Breast epithelium (tissue), 4 donors: ENCODE measurements at regions not wholly inside any gene's neighbourhood (a gene's known extent, or its start where the extent isn't known, plus 50 kb on each side); places are given as distances from the start of the nearest gene placed in this dataset.

Experiments used
- DNase-seq, 2 donors: peaks; one replicate each; pipeline ENCODE4 v3.0.0-alpha.2; 2019; ENCODE audit warnings: low spot score in 2 of 2
- H3K27ac ChIP-seq, 2 donors: fragments of 200-600 bp; sonication (generic) in 1 of 2; one replicate each; pipeline ENCODE4 v1.5.1; 2016 to 2019; ENCODE audit warnings: mild to moderate bottlenecking in 1 of 2
- H3K27me3 ChIP-seq, 2 donors: fragments of 200-600 bp; sonication (generic) in 1 of 2; one replicate each; pipeline versions ENCODE4 v1.5.1 to v1.6.0; 2017 to 2019; ENCODE audit warnings: control low read depth in 1 of 2, mild to moderate bottlenecking in 1 of 2
- H3K36me3 ChIP-seq: fragments of 200-600 bp; one replicate; pipeline ENCODE4 v1.5.1; 2019
- H3K4me1 ChIP-seq, 2 donors: fragments of 200-600 bp; sonication (generic); one replicate each; pipeline ENCODE4 v1.5.1; 2016 to 2019; ENCODE audit warnings: control low read depth in 1 of 2
- H3K4me3 ChIP-seq, 3 donors: fragments of 200-600 bp; sonication (generic); 1 replicate in 2 of 3; 2 replicates in 1 of 3; pipeline ENCODE4 v1.5.1; 2016 to 2019; ENCODE audit warnings: mild to moderate bottlenecking in 3 of 3, moderate library complexity in 2 of 3
- H3K9me3 ChIP-seq, 2 donors: fragments of 200-600 bp; sonication (generic) in 1 of 2; one replicate each; pipeline ENCODE4 v1.5.1; 2016 to 2019; ENCODE audit warnings: control low read depth in 1 of 2
- POLR2A ChIP-seq: fragments of 450-650 bp; IDR thresholded peaks from one replicate; pipeline ENCODE4 v1.6.1; 2016; ENCODE audit warnings: antibody characterized with exemption, mild to moderate bottlenecking, moderate library complexity
- POLR2AphosphoS5 ChIP-seq, 3 donors: sonication (generic); formaldehyde crosslinking; IDR thresholded peaks; one replicate each; pipeline ENCODE4 v1.6.1; 2017; ENCODE audit warnings: antibody characterized with exemption in 3 of 3
- intact Hi-C: fragments of 100-400 bp; cut with DNase I; formaldehyde crosslinking; loops from one replicate; pipeline ENCODE4 v1.15.1; 2023; ENCODE audit warnings: low total_unique reads
- TF ChIP-seq, protein P1 (sequence below), 3 donors: fragments of 450-650 bp; IDR thresholded peaks; one replicate each; pipeline ENCODE4 v1.5.1; 2016 to 2017; ENCODE audit warnings: antibody characterized with exemption in 3 of 3, mild to moderate bottlenecking in 3 of 3, moderate library complexity in 3 of 3

- TF ChIP-seq POLR2A = no peak
- TF ChIP-seq, protein P1, sequence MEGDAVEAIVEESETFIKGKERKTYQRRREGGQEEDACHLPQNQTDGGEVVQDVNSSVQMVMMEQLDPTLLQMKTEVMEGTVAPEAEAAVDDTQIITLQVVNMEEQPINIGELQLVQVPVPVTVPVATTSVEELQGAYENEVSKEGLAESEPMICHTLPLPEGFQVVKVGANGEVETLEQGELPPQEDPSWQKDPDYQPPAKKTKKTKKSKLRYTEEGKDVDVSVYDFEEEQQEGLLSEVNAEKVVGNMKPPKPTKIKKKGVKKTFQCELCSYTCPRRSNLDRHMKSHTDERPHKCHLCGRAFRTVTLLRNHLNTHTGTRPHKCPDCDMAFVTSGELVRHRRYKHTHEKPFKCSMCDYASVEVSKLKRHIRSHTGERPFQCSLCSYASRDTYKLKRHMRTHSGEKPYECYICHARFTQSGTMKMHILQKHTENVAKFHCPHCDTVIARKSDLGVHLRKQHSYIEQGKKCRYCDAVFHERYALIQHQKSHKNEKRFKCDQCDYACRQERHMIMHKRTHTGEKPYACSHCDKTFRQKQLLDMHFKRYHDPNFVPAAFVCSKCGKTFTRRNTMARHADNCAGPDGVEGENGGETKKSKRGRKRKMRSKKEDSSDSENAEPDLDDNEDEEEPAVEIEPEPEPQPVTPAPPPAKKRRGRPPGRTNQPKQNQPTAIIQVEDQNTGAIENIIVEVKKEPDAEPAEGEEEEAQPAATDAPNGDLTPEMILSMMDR (IDR thresholded peaks at IDR 0.05) = no peak
- TF ChIP-seq POLR2AphosphoS5 (IDR thresholded peaks at IDR 0.05) = no peak
Measured at GRCh38 chr20:19867074-19867473, 109.0 kb downstream of the RIN2 start.

DNA sequence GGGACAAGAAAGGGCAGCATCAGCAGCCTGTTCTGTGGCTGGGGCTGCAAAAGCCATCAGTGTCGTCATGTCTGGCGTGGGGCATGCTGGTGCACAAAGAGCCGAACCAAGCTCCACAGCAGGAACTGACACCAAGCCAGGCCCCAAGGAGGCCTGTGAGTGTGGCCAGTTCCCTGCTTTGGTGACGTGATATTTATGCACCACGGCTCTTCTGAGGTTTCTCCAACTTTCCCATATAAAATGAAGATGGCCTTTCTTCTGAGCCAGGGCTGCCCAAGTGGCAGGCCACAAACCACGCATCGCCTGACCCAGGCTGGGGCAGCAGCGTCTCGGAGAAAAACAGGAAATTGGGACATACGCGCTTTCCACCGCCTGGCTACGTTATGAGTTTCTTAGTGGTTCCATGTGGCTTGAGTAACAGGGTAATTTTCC, 109.9 kb downstream of the RIN2 start:
- H3K9me3 ChIP-seq = no peaks in the 10 kb centered on the region
- no peak overlapping the region for H3K4me3 ChIP-seq
- no peaks in the 10 kb centered on the region for H3K27me3 ChIP-seq
- intact Hi-C loops = no loop called here
- TF ChIP-seq POLR2A (no peak), POLR2AphosphoS5 (IDR thresholded peaks at IDR 0.05) (no peak)
- TF ChIP-seq, protein P1 (IDR thresholded peaks at IDR 0.05) = no peak
- no peak for DNase-seq
- H3K36me3 ChIP-seq = no peaks in the 10 kb centered on the region
- H3K27ac ChIP-seq = no peak overlapping the region
- no peaks in the 10 kb centered on the region for H3K4me1 ChIP-seq

More at GRCh38 chr20:19867074-19867473, 109.0 kb downstream of the RIN2 start:
- no peak for DNase-seq
- Histone ChIP-seq H3K4me3 (no peak overlapping the region), H3K9me3 (no peaks in the 10 kb centered on the region), H3K36me3 (no peaks in the 10 kb centered on the region), H3K27me3 (no peaks in the 10 kb centered on the region), H3K4me1 (no peaks in the 10 kb centered on the region), H3K27ac (no peak overlapping the region)
- intact Hi-C loops = no loop called here

- TF ChIP-seq, protein P1 (IDR thresholded peaks at IDR 0.05) = no peak
- no peak for TF ChIP-seq POLR2A
- TF ChIP-seq POLR2AphosphoS5 (IDR thresholded peaks at IDR 0.05) = no peak
- Histone ChIP-seq H3K27ac (no peak overlapping the region), H3K4me1 (no peaks in the 10 kb centered on the region), H3K36me3 (no peaks in the 10 kb centered on the region), H3K4me3 (no peak overlapping the region), H3K9me3 (no peaks in the 10 kb centered on the region), H3K27me3 (no peaks in the 10 kb centered on the region)
- intact Hi-C loops = no loop called here
- DNase-seq = no peak
Measured at GRCh38 chr20:19868441-19868840, 110.4 kb downstream of the RIN2 start.

- intact Hi-C loops = loop anchor here (10.0 kb wide), 1 partner anchor 807 kb away; no protein-coding TSS in a partner anchor
Measured at GRCh38 chr20:19872001-19872400, 113.9 kb downstream of the RIN2 start.

GRCh38 chr20:19874040-19874727, 116.1 kb downstream of the RIN2 start:
- DNase-seq = no peak
- H3K4me3 ChIP-seq = no peak overlapping the region
- no peaks in the 10 kb centered on the region for H3K36me3 ChIP-seq
- TF ChIP-seq POLR2A (no peak), POLR2AphosphoS5 (IDR thresholded peaks at IDR 0.05) (no peak)
- TF ChIP-seq, protein P1 (IDR thresholded peaks at IDR 0.05) = no peak
- intact Hi-C loops = loop anchor here (10.0 kb wide), 1 partner anchor 809 kb away; no protein-coding TSS in a partner anchor
- H3K4me1 ChIP-seq = no peaks in the 10 kb centered on the region
- H3K9me3 ChIP-seq = no peaks in the 10 kb centered on the region
- no peaks in the 10 kb centered on the region for H3K27me3 ChIP-seq
- H3K27ac ChIP-seq = no peak overlapping the region

More at GRCh38 chr20:19872001-19872400, 113.9 kb downstream of the RIN2 start:
- no peaks in the 10 kb centered on the region for H3K9me3 ChIP-seq
- H3K27me3 ChIP-seq = no peaks in the 10 kb centered on the region
- no peak for DNase-seq
- H3K36me3 ChIP-seq = no peaks in the 10 kb centered on the region
- H3K27ac ChIP-seq = no peak overlapping the region
- H3K4me1 ChIP-seq = no peaks in the 10 kb centered on the region
- no peak overlapping the region for H3K4me3 ChIP-seq
- TF ChIP-seq, protein P1 (IDR thresholded peaks at IDR 0.05) = no peak
- TF ChIP-seq POLR2A = no peak
- TF ChIP-seq POLR2AphosphoS5 (IDR thresholded peaks at IDR 0.05) = no peak
